ENCODE measurements at regions not wholly inside any gene's neighbourhood (a gene's known extent, or its start where the extent isn't known, plus 50 kb on each side); places are given as distances from the start of the nearest gene placed in this dataset.

GRCh38 chr12:104902125-104902524, 56.0 kb downstream of the SLC41A2 start:
- TF ChIP-seq CTCF (IDR thresholded peaks at IDR 0.05 in 4 of 5, conservative IDR thresholded peaks at IDR 0.05 in 1 of 5) (no peak), POLR2A (IDR thresholded peaks at IDR 0.05) (no peak)

Data from gastrocnemius medialis (tissue), 4 donors.